ENCODE measurements at regions not wholly inside any gene's neighbourhood (a gene's known extent, or its start where the extent isn't known, plus 50 kb on each side); places are given as distances from the start of the nearest gene placed in this dataset.

GRCh38 chr1:68623700-68624099 is 126.8 kb upstream of the DEPDC1 start:
- DNase-seq (ENCODE audit: insufficient read length, low spot score): no peak
- FAIRE-seq: no peak
- no peak for TF ChIP-seq POLR2A (IDR thresholded peaks at IDR 0.05; ENCODE audit: low read depth, low read length)

DNA sequence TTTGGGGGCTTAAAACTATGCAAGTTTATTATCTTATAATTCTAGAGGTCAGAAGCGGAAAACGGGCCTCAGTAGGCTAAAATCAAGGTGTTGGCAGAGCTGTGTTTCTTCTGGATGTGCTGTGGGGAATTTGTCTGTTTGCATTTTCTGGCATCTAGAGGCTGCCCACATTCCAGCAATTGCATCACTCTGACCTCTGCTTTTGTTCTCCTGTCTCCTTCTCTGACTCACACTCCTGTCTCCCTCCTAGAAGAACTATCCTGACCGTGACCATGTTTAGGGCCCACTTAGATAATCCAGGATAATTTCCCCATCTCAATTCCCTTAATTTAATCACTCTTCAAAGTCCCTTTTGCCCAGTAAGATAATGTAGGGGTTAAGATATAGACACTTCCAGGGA is 127.4 kb upstream of the DEPDC1 start:
- peak; percentile 1 for DNase-seq (ENCODE audit: insufficient read length, low spot score)
- FAIRE-seq: peak; percentile 90
- TF ChIP-seq POLR2A (IDR thresholded peaks at IDR 0.05; ENCODE audit: low read depth, low read length): no peak

GRCh38 chr1:68625624-68626023 is 128.7 kb upstream of the DEPDC1 start:
- DNase-seq (ENCODE audit: insufficient read length, low spot score) (no peak), FAIRE-seq (no peak)
- TF ChIP-seq POLR2A (IDR thresholded peaks at IDR 0.05; ENCODE audit: low read depth, low read length): no peak

DNA sequence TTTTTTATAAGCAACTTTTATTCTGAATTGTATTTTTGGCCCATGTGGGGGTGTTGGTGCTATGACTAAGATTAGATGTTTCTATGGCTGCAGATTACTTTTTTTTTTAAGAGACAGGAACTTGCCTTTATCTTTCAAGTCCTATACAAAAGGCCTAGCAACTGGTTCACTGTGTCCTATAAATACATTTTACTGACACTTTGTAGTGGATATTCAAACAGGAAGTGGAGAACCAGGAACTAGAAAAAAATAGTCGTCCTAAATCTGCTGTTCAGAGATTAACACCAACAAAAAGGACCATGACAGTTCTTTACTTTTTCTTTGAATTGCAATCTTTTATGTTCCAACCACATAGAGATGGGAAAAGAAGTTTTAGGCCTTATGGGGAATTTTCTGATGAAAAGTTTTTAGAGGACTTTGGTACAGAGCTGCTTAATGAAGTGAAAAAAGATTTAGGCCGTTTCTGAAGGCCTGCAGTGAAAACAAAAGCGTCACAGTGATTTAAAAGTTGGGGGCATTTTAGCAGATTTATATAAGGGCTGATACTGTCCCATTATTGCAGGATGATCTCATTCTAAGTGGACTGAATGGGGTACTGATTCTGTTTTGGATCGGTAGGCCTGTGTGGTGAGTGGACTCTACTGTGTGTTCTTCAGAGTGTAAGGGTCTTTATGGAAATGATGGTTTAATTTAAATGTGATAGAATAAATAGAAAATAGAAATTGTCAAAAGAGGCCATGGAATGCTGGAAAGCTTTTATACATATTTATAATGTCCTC is 136.4 kb upstream of the DEPDC1 start:
- no peak for TF ChIP-seq POLR2A (IDR thresholded peaks at IDR 0.05; ENCODE audit: low read depth, low read length)

GRCh38 chr1:68644504-68644903 is 147.6 kb upstream of the DEPDC1 start:
- FAIRE-seq (no peak), DNase-seq (ENCODE audit: insufficient read length, low spot score) (no peak)
- no peak for TF ChIP-seq POLR2A (IDR thresholded peaks at IDR 0.05; ENCODE audit: low read depth, low read length)

More for the DNA sequence above, 136.4 kb upstream of the DEPDC1 start:
- DNase-seq (ENCODE audit: insufficient read length, low spot score) (no peak), FAIRE-seq (no peak)

GRCh38 chr1:68651115-68651514 is 154.2 kb upstream of the DEPDC1 start:
- no peak for DNase-seq (ENCODE audit: insufficient read length, low spot score)
- no peak for FAIRE-seq
- TF ChIP-seq POLR2A (IDR thresholded peaks at IDR 0.05; ENCODE audit: low read depth, low read length): no peak

- no peak for TF ChIP-seq POLR2A (IDR thresholded peaks at IDR 0.05; ENCODE audit: low read depth, low read length)
- no peak for FAIRE-seq
- DNase-seq (ENCODE audit: insufficient read length, low spot score): no peak
These were observed 157.0 kb upstream of the DEPDC1 start for GRCh38 chr1:68653882-68654281.

DNA sequence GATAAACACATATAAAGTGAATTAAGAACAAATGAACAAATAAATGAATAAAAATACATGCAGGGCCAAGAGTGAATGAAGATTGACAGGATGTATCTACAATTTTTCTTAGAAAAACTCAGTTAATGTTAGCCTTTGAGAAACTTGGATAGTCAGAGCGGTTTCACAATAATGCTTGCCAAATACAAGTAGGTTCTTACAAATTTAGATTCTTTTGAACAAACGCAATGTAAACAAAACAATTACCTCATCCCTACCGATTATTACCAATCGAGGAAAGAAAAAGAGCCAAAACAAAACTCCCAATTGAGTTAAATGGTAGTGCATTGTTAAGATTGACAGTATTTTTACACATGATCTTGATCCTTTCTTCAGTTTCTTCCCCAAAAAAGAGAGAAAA is 176.9 kb upstream of the DEPDC1 start:
- no peak for TF ChIP-seq POLR2A (IDR thresholded peaks at IDR 0.05; ENCODE audit: low read depth, low read length)
- DNase-seq (ENCODE audit: insufficient read length, low spot score): no peak
- FAIRE-seq: no peak

- FAIRE-seq (no peak), DNase-seq (ENCODE audit: insufficient read length, low spot score) (no peak)
- no peak for TF ChIP-seq POLR2A (IDR thresholded peaks at IDR 0.05; ENCODE audit: low read depth, low read length)
These were observed 178.5 kb upstream of the DEPDC1 start for GRCh38 chr1:68675336-68675735.

DNA sequence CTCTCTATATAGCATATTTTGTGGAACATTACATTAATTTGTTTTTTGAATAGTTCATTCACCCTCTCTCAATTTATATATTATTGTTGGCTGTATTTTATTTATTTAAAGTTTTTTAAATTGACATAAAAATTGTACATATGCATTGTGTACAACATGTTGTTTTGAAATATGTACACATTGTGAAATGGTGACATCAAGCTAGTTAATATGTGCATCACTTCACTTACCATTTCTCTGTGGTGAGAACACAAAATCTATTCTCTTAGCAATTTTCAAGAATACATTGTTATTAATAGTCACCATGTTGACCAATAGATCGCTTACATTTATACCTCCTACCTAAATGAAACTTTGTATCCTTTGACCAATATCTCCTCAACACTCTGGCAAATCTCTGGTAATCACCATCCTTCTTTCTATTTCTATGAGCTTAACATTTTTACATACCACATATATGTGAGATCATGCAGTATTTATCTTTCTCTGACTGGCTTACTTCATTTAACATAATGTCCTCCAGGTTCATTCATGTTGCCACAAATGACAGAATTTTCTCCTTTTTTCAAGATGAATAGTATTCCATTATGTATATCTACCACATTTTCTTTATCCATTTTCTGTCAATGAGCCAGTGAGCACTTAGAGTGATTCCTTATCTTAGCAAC is 180.9 kb upstream of the DEPDC1 start:
- FAIRE-seq (no peak), DNase-seq (ENCODE audit: insufficient read length, low spot score) (no peak)
- TF ChIP-seq POLR2A (IDR thresholded peaks at IDR 0.05; ENCODE audit: low read depth, low read length): no peak

- no peak for FAIRE-seq
- DNase-seq (ENCODE audit: insufficient read length, low spot score): no peak
- TF ChIP-seq POLR2A (IDR thresholded peaks at IDR 0.05; ENCODE audit: low read depth, low read length): no peak
These were observed 199.3 kb upstream of the DEPDC1 start for GRCh38 chr1:68696221-68696620.

DNA sequence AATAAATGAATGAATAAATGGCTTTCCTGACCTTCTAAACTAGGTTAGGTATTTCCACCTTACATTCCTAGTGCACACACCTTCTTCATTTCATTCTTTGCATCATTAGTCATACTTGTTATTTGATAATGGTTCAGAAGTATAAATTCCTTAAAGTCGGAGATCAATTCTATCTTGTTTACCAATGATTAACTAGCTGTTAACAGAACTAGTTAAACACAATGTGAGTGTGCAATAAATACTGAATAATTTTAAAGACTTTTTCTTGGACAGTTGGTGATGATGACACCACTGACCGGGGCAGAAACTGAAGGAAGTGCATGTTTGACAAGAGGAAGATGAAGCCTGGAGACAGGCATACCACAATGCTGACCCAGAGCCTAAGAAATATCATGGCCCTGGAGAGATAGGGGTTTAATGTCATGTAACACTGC is 207.1 kb upstream of the DEPDC1 start:
- DNase-seq (ENCODE audit: insufficient read length, low spot score): no peak
- FAIRE-seq: no peak
- TF ChIP-seq POLR2A (IDR thresholded peaks at IDR 0.05; ENCODE audit: low read depth, low read length): no peak

DNA sequence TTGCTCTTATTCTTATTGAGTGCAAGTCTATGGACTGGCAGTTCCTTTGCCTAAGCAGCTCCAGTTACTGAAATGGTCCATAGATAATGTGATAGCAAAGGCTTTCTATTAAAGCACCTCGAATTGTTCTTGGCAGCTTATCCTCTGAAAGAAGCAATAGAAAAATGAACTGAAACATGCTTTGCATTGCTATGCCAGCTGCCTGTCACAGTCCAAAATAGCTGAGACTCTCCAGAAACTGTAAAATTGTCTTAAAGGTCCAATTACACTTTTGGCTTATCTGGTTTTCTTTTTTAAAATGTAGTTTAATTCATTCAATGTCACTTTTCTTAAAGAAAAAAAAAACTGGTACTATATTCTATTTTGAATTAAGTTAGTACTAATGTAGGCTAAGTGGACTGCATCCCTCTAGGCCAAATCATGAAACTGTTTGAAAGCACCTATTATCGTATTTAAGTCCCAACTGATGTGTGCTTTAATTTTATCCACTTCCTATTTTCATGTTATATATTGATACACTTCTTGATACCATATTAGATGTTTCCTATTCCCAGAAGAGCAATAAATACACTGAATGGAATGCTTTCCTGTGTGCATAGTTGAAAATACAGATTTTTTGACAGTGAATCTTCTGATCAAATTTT is 208.0 kb upstream of the DEPDC1 start:
- DNase-seq (ENCODE audit: insufficient read length, low spot score) (no peak), FAIRE-seq (no peak)
- no peak for TF ChIP-seq POLR2A (IDR thresholded peaks at IDR 0.05; ENCODE audit: low read depth, low read length)

DNA sequence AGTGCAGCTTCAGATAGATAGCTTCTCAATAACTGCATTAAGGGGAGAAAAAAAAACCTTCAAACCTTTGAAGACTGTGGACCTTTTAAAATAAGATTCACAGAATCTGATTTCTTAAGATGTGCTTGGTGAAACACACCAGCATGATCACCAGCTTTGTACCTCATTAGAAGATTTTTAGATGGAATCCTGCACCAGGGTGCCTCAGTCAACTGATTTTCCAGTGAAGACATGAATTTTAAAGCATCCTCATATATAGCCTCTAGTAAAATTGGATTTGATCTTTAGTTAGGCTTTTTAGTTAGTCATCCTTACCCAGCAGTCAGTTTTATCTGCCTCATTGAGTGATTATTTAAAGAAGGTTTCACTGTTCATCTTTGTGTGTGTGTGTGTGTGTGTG is 208.6 kb upstream of the DEPDC1 start:
- FAIRE-seq (no peak), DNase-seq (ENCODE audit: insufficient read length, low spot score) (no peak)

More for the DNA sequence above, 208.6 kb upstream of the DEPDC1 start:
- TF ChIP-seq POLR2A (IDR thresholded peaks at IDR 0.05; ENCODE audit: low read depth, low read length): no peak

Data from H54 (cell line).